ENCODE measurements at regions not wholly inside any gene's neighbourhood (a gene's known extent, or its start where the extent isn't known, plus 50 kb on each side); places are given as distances from the start of the nearest gene placed in this dataset.

DNA sequence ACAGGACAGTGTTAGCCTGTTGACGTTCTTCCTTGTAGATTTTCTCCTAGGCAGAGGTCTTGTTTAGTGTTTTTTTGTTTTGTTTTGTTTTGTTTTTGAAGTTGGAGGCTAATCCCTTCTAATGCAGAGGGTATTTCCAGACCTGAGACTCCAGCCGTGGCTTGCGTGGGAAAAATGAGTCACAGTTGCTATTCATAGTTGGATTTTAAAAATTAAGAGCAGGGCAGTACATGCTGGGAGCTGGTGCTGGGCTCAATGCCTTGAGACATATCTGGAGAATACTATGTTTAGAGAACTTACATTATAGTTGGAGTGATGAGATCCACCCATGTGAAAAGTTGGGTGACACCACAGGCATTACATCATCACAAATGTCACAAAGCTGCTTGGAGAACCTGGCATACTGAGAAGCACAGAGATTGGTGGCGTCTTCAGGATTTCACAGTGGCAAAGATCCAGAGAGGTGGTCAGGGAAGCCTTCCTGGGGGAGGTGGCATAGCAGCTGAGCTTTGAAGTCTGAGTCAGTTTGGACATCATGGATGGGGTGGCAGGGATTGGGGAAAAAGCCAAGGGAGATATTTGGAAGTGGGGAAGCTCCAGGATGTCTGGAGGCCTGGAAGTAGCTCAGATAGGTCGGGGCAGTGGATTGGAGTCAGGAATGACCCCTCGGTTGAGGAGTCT is 249.4 kb downstream of the LOXHD1 start:
- TF ChIP-seq, protein P1, sequence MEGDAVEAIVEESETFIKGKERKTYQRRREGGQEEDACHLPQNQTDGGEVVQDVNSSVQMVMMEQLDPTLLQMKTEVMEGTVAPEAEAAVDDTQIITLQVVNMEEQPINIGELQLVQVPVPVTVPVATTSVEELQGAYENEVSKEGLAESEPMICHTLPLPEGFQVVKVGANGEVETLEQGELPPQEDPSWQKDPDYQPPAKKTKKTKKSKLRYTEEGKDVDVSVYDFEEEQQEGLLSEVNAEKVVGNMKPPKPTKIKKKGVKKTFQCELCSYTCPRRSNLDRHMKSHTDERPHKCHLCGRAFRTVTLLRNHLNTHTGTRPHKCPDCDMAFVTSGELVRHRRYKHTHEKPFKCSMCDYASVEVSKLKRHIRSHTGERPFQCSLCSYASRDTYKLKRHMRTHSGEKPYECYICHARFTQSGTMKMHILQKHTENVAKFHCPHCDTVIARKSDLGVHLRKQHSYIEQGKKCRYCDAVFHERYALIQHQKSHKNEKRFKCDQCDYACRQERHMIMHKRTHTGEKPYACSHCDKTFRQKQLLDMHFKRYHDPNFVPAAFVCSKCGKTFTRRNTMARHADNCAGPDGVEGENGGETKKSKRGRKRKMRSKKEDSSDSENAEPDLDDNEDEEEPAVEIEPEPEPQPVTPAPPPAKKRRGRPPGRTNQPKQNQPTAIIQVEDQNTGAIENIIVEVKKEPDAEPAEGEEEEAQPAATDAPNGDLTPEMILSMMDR (IDR thresholded peaks at IDR 0.05; ENCODE audit: extremely low read depth in 1 of 2, insufficient read depth in 1 of 2, low read depth in 1 of 2, low read length in 2 of 2) = no peak
- TF ChIP-seq, protein P2, sequence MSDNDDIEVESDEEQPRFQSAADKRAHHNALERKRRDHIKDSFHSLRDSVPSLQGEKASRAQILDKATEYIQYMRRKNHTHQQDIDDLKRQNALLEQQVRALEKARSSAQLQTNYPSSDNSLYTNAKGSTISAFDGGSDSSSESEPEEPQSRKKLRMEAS (IDR thresholded peaks at IDR 0.05; ENCODE audit: insufficient read depth, insufficient read length) = no peak
- TF ChIP-seq POLR2A (IDR thresholded peaks at IDR 0.05; ENCODE audit: low read depth, low read length) (no peak), EZH2 (IDR thresholded peaks at IDR 0.05; ENCODE audit: borderline replicate concordance, low read depth, low read length, severe bottlenecking) (no peak), MYC (IDR thresholded peaks at IDR 0.05; ENCODE audit: low read depth, low read length) (no peak), FOS (IDR thresholded peaks at IDR 0.05; ENCODE audit: borderline replicate concordance, insufficient read depth, low read length) (no peak), POLR2AphosphoS5 (IDR thresholded peaks at IDR 0.05; ENCODE audit: insufficient read depth, low read depth, low read length) (no peak), JUN (IDR thresholded peaks at IDR 0.05; ENCODE audit: borderline replicate concordance, insufficient read depth, insufficient read length, low read depth) (no peak), GATA2 (IDR thresholded peaks at IDR 0.05; ENCODE audit: insufficient read depth, insufficient read length, low read depth, low read length) (no peak)
